Activated CD4-positive, alpha-beta T cell treated with anti-CD3 and anti-CD28 coated beads, Interleukin-2, amount 10 ng/mL, durations not matched to agents 7 days and 5 days (primary cell): ENCODE measurements at regions not wholly inside any gene's neighbourhood (a gene's known extent, or its start where the extent isn't known, plus 50 kb on each side); places are given as distances from the start of the nearest gene placed in this dataset.
A peak's percentile ranks its signal among the peaks of the same experiment; 100 is the strongest.

ENCODE experiments used
- CTCF ChIA-PET: fragments of 350-600 bp; sonication (Branson Sonifier 250); formaldehyde crosslinking; loops from one replicate; lab custom pipeline; 2021; ENCODE audit warnings: antibody characterized with exemption; lab: Charles Lee
- POLR2A ChIA-PET: fragments of 350-600 bp; sonication (Branson Sonifier 250); formaldehyde crosslinking; loops from one replicate; lab custom pipeline; 2021; ENCODE audit warnings: antibody characterized with exemption; lab: Charles Lee
- DNase-seq: peaks from one replicate; pipeline ENCODE4 v3.0.0-alpha.2; 2020
- H3K27ac Mint-ChIP-seq: one replicate; pipeline ENCODE4 v1.8.0; 2021; ENCODE audit warnings: mild to moderate bottlenecking, moderate library complexity, mixed read lengths
- H3K27me3 Mint-ChIP-seq: one replicate; pipeline ENCODE4 v1.8.0; 2021; ENCODE audit warnings: mixed read lengths
- H3K36me3 Mint-ChIP-seq: one replicate; pipeline ENCODE4 v1.8.0; 2021; ENCODE audit warnings: low read depth, mixed read lengths
- H3K4me1 Mint-ChIP-seq: one replicate; pipeline ENCODE4 v1.8.0; 2021; ENCODE audit warnings: mixed read lengths
- H3K4me3 Mint-ChIP-seq: one replicate; pipeline ENCODE4 v1.8.0; 2021; ENCODE audit warnings: mild to moderate bottlenecking, moderate library complexity, mixed read lengths
- H3K9me3 Mint-ChIP-seq: one replicate; pipeline ENCODE4 v1.8.0; 2021; ENCODE audit warnings: mixed read lengths

DNA sequence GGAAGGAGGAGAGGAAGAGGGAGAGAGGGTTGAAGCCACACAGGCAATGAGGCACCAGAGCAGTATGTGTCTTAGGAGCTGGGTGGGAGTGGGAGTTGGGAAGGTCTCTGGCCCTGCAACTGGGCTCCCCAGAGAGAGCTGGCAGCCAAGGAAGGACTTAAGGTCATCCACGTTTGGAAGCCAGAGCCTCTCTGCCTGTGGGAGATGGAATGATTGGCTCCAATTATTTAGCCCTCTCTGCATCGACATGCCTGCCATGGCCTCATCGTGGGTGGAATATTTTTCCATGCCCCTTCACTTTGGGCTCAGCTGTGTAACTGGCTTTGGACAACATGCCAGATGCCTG is 478.5 kb downstream of the RPS24 start:
- DNase-seq: no peak
- Mint-ChIP-seq H3K27ac (no peak overlapping the region), H3K36me3 (no peaks in the 10 kb centered on the region), H3K9me3 (no peaks in the 10 kb centered on the region), H3K4me3 (no peak overlapping the region), H3K27me3 (peaks cover 2% of the 10 kb centered on the region), H3K4me1 (no peaks in the 10 kb centered on the region)
- ChIA-PET POLR2A (no interaction called here), CTCF (no interaction called here)

DNA sequence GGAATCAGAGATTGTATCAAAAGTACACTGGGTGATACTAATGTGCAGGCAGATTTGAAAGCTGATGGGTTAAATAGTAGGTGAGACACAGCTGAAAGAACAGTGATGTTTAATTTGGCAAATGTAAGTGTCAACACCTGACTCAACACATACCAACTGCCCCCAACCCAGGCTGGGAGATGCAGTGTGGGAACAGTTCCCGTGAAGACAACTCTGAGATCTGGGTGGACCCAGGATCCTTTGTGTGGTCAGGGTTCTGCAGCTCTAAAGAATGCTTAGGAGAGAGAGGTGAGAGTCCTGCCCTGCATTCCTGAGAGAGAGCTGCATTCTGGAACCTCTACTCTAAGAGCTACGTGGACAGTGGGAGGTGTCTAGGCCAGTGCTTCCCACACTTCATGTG is 479.7 kb downstream of the RPS24 start:
- H3K36me3 Mint-ChIP-seq: no peaks in the 10 kb centered on the region
- H3K27me3 Mint-ChIP-seq: peaks cover 2% of the 10 kb centered on the region
- no peaks in the 10 kb centered on the region for H3K9me3 Mint-ChIP-seq
- CTCF ChIA-PET: interaction anchor here (0.9 kb wide), 1 partner anchor 76 kb away, joined by 3 read pairs; no protein-coding TSS in a partner anchor
- POLR2A ChIA-PET: no interaction called here
- H3K27ac Mint-ChIP-seq: no peak overlapping the region
- DNase-seq: no peak
- no peak overlapping the region for H3K4me3 Mint-ChIP-seq
- no peaks in the 10 kb centered on the region for H3K4me1 Mint-ChIP-seq

- POLR2A ChIA-PET: no interaction called here
- CTCF ChIA-PET: interaction anchor here (1.4 kb wide), 1 partner anchor 17 kb away, joined by 4 read pairs; no protein-coding TSS in a partner anchor
- Mint-ChIP-seq H3K27ac (no peak overlapping the region), H3K36me3 (no peaks in the 10 kb centered on the region), H3K27me3 (peaks cover 2% of the 10 kb centered on the region), H3K9me3 (no peaks in the 10 kb centered on the region), H3K4me1 (no peaks in the 10 kb centered on the region), H3K4me3 (no peak overlapping the region)
- no peak for DNase-seq
Measured at GRCh38 chr10:78513986-78514385, 480.3 kb downstream of the RPS24 start.

GRCh38 chr10:78514459-78514858 is 480.8 kb downstream of the RPS24 start:
- Mint-ChIP-seq H3K9me3 (no peaks in the 10 kb centered on the region), H3K4me1 (no peaks in the 10 kb centered on the region), H3K36me3 (no peaks in the 10 kb centered on the region), H3K4me3 (no peak overlapping the region), H3K27me3 (no peaks in the 10 kb centered on the region), H3K27ac (no peak overlapping the region)
- ChIA-PET POLR2A (no interaction called here), CTCF (interaction anchor here (1.4 kb wide), 1 partner anchor 16 kb away, joined by 4 read pairs; no protein-coding TSS in a partner anchor)
- DNase-seq: no peak

DNA sequence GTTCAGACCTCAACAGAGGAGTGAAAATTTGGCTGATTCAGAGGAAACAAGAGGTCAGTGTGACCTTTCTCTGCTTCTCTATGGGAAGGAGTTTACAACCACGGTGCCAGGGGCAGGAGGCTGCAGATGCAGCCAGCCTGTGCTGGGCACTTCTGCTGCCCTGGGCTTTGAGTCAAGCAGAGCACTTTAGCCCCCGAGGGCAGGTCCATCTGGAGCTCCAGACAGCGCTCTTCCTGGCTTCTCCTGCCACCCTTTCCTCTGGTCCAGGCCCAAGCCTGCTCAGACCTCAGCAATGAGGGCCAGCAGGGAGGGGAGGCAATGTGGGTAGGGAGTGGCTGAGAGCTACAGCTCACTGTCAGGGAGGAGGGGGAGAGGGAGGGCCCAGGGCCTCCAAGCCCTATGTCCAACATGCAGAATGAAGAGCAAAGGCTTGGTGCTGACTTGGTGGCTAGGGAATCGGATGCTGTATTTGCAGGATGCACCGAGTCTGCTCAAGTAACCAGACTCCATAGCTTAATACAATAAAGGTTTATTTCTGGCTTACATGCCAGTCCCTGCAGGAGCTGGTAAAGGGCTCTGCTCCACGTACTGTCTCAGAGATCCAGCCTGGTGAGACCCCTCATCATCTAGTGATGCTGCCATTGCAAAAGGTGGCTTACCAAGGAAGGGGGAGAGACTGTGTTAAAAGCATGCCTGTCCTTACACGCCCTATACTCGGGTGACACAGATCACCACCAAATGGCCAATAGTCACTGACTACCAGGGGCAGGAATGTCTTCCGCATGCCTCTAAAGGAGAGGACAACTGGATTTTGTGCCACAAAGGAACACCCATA is 481.6 kb downstream of the RPS24 start:
- H3K27ac Mint-ChIP-seq: no peak overlapping the region
- CTCF ChIA-PET: interaction anchor here (1.4 to 1.5 kb wide), 2 partner anchors 11 to 15 kb away, joined by 4 read pairs; no protein-coding TSS in a partner anchor
- H3K4me1 Mint-ChIP-seq: no peaks in the 10 kb centered on the region
- DNase-seq: no peak
- POLR2A ChIA-PET: no interaction called here
- H3K9me3 Mint-ChIP-seq: no peaks in the 10 kb centered on the region
- no peaks in the 10 kb centered on the region for H3K36me3 Mint-ChIP-seq
- H3K27me3 Mint-ChIP-seq: no peaks in the 10 kb centered on the region
- no peak overlapping the region for H3K4me3 Mint-ChIP-seq

DNA sequence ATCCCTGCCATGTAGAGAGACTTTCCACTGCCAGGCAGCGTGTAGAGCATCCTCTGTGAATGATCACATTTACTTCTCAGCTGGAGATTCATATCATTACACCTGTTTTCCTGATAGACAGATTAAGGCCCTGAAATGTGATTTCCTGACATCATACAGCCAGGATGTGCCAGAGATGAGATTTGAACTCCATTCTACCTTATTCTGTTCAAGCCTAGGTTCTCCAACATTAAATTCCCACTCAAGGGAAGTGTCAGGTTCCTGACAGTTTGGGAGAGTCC is 482.1 kb downstream of the RPS24 start:
- CTCF ChIA-PET: interaction anchor here (1.5 kb wide), 1 partner anchor 12 kb away, joined by 4 read pairs; no protein-coding TSS in a partner anchor
- POLR2A ChIA-PET: no interaction called here
- Mint-ChIP-seq H3K27me3 (no peaks in the 10 kb centered on the region), H3K27ac (no peak overlapping the region), H3K9me3 (no peaks in the 10 kb centered on the region), H3K36me3 (no peaks in the 10 kb centered on the region), H3K4me1 (peaks cover 2% of the 10 kb centered on the region), H3K4me3 (no peak overlapping the region)
- DNase-seq: no peak

- ChIA-PET POLR2A (no interaction called here), CTCF (interaction anchor here (1.5 kb wide), 1 partner anchor 12 kb away, joined by 4 read pairs; no protein-coding TSS in a partner anchor)
- H3K4me3 Mint-ChIP-seq: no peak overlapping the region
- no peak for DNase-seq
- H3K27ac Mint-ChIP-seq: no peak overlapping the region
- H3K27me3 Mint-ChIP-seq: no peaks in the 10 kb centered on the region
- H3K36me3 Mint-ChIP-seq: no peaks in the 10 kb centered on the region
- no peaks in the 10 kb centered on the region for H3K9me3 Mint-ChIP-seq
- H3K4me1 Mint-ChIP-seq: peaks cover 6% of the 10 kb centered on the region
Measured at GRCh38 chr10:78516236-78516635, 482.6 kb downstream of the RPS24 start.

- no peaks in the 10 kb centered on the region for H3K36me3 Mint-ChIP-seq
- peaks cover 8% of the 10 kb centered on the region for H3K4me1 Mint-ChIP-seq
- DNase-seq: no peak
- no peaks in the 10 kb centered on the region for H3K27me3 Mint-ChIP-seq
- no peaks in the 10 kb centered on the region for H3K9me3 Mint-ChIP-seq
- H3K4me3 Mint-ChIP-seq: no peak overlapping the region
- CTCF ChIA-PET: interaction anchor here (1.5 kb wide), 1 partner anchor 13 kb away, joined by 4 read pairs; no protein-coding TSS in a partner anchor
- no peak overlapping the region for H3K27ac Mint-ChIP-seq
- POLR2A ChIA-PET: no interaction called here
Measured at GRCh38 chr10:78516756-78517155, 483.1 kb downstream of the RPS24 start.

DNA sequence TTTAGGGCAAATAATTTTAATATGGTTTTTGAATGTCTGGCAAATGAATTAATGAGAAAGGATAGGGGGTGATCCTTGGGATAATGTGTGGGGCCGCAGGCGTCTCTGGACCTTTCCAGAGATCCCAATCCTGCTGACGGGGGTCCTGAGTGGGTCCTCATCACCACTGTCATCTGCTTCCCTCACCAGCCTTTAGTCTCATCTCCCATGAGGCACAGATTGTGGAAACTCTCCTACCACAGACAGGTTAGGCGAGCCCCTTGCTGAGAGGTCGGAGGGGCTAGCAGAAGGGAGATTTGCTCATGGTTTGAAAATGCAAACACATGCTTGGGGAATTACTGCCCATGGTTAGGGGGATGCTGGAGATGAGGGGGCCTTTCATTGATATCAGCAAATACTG is 484.6 kb downstream of the RPS24 start:
- ChIA-PET CTCF (no interaction called here), POLR2A (no interaction called here)
- Mint-ChIP-seq H3K4me3 (no peak overlapping the region), H3K9me3 (no peaks in the 10 kb centered on the region), H3K27ac (no peak overlapping the region), H3K4me1 (peaks cover 8% of the 10 kb centered on the region), H3K36me3 (no peaks in the 10 kb centered on the region), H3K27me3 (no peaks in the 10 kb centered on the region)
- no peak for DNase-seq

DNA sequence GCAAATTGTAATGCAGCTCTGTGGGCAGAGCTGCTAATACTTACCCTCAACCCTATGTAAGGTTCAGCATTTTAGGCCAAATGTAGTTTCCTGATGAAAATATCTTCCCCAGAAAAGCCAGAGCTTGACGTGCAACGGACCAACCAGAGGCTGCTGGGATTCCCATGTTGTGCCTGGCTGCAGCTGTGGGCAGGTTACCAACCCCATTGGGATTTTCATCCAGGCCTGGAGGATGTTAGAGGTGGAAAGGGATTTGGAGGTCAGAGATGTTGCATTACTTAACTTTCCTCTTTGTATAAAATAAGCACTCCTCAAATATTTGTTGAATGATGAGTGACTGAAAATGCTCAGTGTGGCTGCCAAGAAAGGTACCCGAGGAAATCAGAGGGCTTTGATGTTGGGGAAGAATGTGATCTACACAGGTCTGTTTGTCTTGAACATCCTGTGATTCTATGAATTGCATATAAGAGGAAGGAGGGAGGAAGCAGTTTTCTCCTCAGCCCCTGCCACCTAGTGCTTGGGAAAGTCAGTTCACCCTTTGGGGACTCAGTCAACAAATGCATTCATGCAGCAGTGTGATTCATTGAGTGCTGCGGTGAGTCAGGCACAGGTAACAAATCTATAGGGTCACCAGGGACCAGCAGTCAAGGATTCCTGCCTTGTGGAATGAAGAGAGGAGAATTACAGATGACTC is 487.2 kb downstream of the RPS24 start:
- CTCF ChIA-PET: interaction anchor here (0.6 kb wide), 1 partner anchor 195 kb away, joined by 4 read pairs; no protein-coding TSS in a partner anchor
- H3K4me3 Mint-ChIP-seq: no peak overlapping the region
- peaks cover 8% of the 10 kb centered on the region for H3K4me1 Mint-ChIP-seq
- POLR2A ChIA-PET: no interaction called here
- peak overlapping the region; percentile 34 for H3K27ac Mint-ChIP-seq
- no peaks in the 10 kb centered on the region for H3K9me3 Mint-ChIP-seq
- peak; percentile 24 for DNase-seq
- H3K27me3 Mint-ChIP-seq: no peaks in the 10 kb centered on the region
- no peaks in the 10 kb centered on the region for H3K36me3 Mint-ChIP-seq

DNA sequence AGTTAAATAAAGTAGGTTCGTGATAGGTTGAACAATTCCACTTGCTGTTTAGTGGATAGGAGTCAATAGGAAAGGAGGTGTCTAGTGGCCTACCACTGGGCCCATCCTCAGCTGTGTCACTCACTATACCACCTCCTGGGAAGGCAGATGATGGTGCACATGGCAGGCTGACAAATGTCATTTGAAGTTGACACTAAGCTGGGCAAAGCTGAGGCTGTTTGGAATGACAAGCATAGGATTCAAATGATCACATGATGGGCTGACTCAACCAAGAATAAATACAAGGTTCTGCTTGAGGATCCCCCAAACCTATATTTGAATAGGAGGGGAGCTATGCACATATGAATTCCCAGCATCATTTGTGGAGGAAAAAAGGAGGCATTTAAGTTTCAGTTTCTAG is 489.8 kb downstream of the RPS24 start:
- Mint-ChIP-seq H3K27ac (no peak overlapping the region), H3K4me3 (no peak overlapping the region), H3K9me3 (no peaks in the 10 kb centered on the region), H3K36me3 (no peaks in the 10 kb centered on the region), H3K27me3 (peaks cover 2% of the 10 kb centered on the region), H3K4me1 (peaks cover 8% of the 10 kb centered on the region)
- ChIA-PET POLR2A (no interaction called here), CTCF (interaction anchor here (0.5 kb wide), 1 partner anchor 330 kb away, joined by 4 read pairs; no protein-coding TSS in a partner anchor)
- no peak for DNase-seq

GRCh38 chr10:78524342-78524741 is 490.7 kb downstream of the RPS24 start:
- no peak for DNase-seq
- Mint-ChIP-seq H3K9me3 (no peaks in the 10 kb centered on the region), H3K4me3 (no peak overlapping the region), H3K27ac (no peak overlapping the region), H3K36me3 (no peaks in the 10 kb centered on the region), H3K4me1 (peaks cover 8% of the 10 kb centered on the region), H3K27me3 (peaks cover 2% of the 10 kb centered on the region)
- POLR2A ChIA-PET: no interaction called here
- CTCF ChIA-PET: interaction anchor here (0.5 kb wide), 1 partner anchor 329 kb away, joined by 4 read pairs; no protein-coding TSS in a partner anchor

DNA sequence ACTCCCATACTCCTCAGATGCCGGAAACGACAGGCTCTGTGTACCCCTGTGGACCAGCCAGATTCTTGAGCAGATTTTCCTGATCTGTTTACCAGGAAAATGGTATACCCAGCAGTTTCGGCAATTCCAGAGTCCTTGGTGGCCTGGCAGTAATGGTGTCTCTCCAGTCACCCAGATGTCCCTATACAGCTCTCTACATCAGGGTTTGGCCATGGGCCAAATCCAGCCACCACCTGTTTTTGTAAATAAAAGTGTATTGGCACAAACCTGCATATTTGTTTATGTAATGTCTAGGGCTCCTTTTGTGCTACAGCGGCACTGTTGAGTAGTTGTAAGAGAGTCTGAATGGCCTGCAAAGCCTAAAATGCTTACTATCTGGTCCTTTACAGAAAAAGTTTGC is 491.3 kb downstream of the RPS24 start:
- CTCF ChIA-PET: no interaction called here

More for the DNA sequence above, 491.3 kb downstream of the RPS24 start:
- no peaks in the 10 kb centered on the region for H3K36me3 Mint-ChIP-seq
- H3K4me1 Mint-ChIP-seq: peaks cover 8% of the 10 kb centered on the region
- H3K27ac Mint-ChIP-seq: no peak overlapping the region
- no peaks in the 10 kb centered on the region for H3K9me3 Mint-ChIP-seq
- DNase-seq: no peak
- POLR2A ChIA-PET: no interaction called here
- H3K4me3 Mint-ChIP-seq: no peak overlapping the region
- H3K27me3 Mint-ChIP-seq: peaks cover 2% of the 10 kb centered on the region
